ENCODE measurements at regions not wholly inside any gene's neighbourhood (a gene's known extent, or its start where the extent isn't known, plus 50 kb on each side); places are given as distances from the start of the nearest gene placed in this dataset.

DNA sequence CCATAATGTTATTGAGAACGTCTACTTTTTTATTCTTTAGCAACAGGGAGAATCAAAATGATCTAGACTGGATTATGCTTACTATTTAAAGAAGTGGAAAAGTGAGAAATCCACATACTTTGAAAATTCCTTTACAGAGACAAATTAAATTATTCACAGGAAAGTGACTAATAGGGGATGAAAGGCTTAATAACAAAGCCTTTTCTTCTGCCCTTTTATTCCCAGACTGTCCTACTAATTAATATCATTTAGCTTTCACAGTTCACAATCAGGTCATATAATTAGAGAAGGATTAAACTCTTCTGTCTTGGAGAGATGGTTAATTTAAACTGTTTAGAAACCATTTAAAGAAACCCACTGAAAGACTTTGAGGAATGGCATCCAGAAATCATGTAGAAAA lies 58.8 kb downstream of the ARL4A start:
- Histone ChIP-seq H3K4me2 (ENCODE audit: low read length) (no peak overlapping the region), H3K79me2 (ENCODE audit: insufficient read depth, low read length) (no peaks in the 10 kb centered on the region), H3K4me1 (ENCODE audit: control insufficient read depth in 1 of 2, insufficient read depth in 2 of 2, low read length in 2 of 2) (no peaks in the 10 kb centered on the region), H3K9me3 (ENCODE audit: control insufficient read depth in 1 of 2, insufficient read depth in 1 of 2, low read depth in 1 of 2, low read length in 2 of 2) (no peaks in the 10 kb centered on the region), H3K36me3 (ENCODE audit: control insufficient read depth in 1 of 2, insufficient read depth in 2 of 2, low read length in 2 of 2) (no peaks in the 10 kb centered on the region), H3K27ac (ENCODE audit: low read depth, low read length) (no peak overlapping the region), H3K27me3 (ENCODE audit: insufficient read depth, low read length) (no peaks in the 10 kb centered on the region), H2AFZ (ENCODE audit: low read depth, low read length, poor library complexity, severe bottlenecking) (no peak overlapping the region), H3K9ac (ENCODE audit: low read length) (no peak overlapping the region), H3K4me3 (replicated peaks in 1 of 2; ENCODE audit: low read depth in 1 of 2, low read length in 2 of 2) (no peak overlapping the region), H4K20me1 (ENCODE audit: insufficient read depth) (no peaks in the 10 kb centered on the region), H3K9me2 (ENCODE audit: insufficient read depth) (no peaks in the 10 kb centered on the region)
- no peak for DNase-seq (ENCODE audit: low read depth, low spot score)
- BruUV-seq (replicated peaks), result no TSS peak
- RAD21 ChIA-PET (ENCODE audit: low non-redundant PET in 1 of 2, low total read pairs in 2 of 2, uncharacterized antibody in 2 of 2, unreplicated experiment in 2 of 2), result no interaction called here
- POLR2A ChIA-PET, result no interaction called here
- CTCF ChIA-PET, result no interaction called here
- intact Hi-C loops (cut with micrococcal nuclease), result no loop called here
- ATAC-seq, result no peak
- TF ChIP-seq FOSL1 (IDR thresholded peaks at IDR 0.05; ENCODE audit: low read depth) (no peak), ZFX (IDR thresholded peaks at IDR 0.05) (no peak), YY1 (IDR thresholded peaks at IDR 0.05; ENCODE audit: extremely low read depth, insufficient replicate concordance, low read depth, low read length) (no peak), TCF7L2 (IDR thresholded peaks at IDR 0.05; ENCODE audit: borderline replicate concordance, extremely low read depth, insufficient read depth, insufficient read length) (no peak), ZNF274 (IDR thresholded peaks at IDR 0.05; ENCODE audit: low read depth, low read length) (no peak), JUND (IDR thresholded peaks at IDR 0.05) (no peak), SRF (IDR thresholded peaks at IDR 0.05; ENCODE audit: low read depth) (no peak), ELF1 (IDR thresholded peaks at IDR 0.05; ENCODE audit: borderline replicate concordance, low read depth) (no peak)

DNA sequence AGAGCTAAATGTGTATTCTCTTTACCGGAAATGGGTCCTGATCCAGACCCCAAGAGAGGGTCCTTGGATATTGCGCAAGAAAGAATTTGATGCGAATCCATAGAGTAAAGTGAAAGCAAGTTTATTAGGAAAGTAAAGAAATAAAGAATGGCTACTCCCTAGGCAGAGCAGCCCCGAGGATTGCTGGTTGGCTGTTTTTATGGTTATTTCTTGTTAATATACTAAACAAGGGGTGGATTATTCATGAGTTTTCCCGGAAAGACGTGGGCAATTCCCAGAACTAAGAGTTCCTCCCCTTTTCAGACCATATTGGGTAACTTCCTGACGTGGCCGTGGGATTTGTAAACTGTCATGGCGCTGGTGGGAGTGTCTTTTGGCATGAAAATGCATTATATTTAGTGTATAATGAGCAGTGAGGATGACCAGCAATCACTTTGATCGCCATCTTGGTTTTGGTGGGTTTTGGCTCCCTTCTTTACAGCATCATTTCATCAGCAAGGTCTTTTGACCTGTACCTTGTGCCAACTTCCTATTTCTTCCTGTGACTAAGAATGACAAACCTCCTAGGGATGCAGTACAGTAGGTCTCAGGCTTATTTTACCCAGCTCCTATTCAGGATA lies 60.4 kb downstream of the ARL4A start:
- CTCF ChIA-PET, result interaction anchor here (0.7 kb wide), 1 partner anchor 28 kb away, joined by 3 read pairs; no protein-coding TSS in a partner anchor
- BruUV-seq (replicated peaks), result no TSS peak
- Histone ChIP-seq H3K27me3 (ENCODE audit: insufficient read depth, low read length) (no peaks in the 10 kb centered on the region), H3K27ac (ENCODE audit: low read depth, low read length) (no peak overlapping the region), H3K36me3 (ENCODE audit: control insufficient read depth in 1 of 2, insufficient read depth in 2 of 2, low read length in 2 of 2) (no peaks in the 10 kb centered on the region), H3K9me2 (ENCODE audit: insufficient read depth) (no peaks in the 10 kb centered on the region), H3K4me1 (ENCODE audit: control insufficient read depth in 1 of 2, insufficient read depth in 2 of 2, low read length in 2 of 2) (no peaks in the 10 kb centered on the region), H2AFZ (ENCODE audit: low read depth, low read length, poor library complexity, severe bottlenecking) (no peak overlapping the region), H3K4me3 (replicated peaks in 1 of 2; ENCODE audit: low read depth in 1 of 2, low read length in 2 of 2) (no peak overlapping the region), H3K9me3 (ENCODE audit: control insufficient read depth in 1 of 2, insufficient read depth in 1 of 2, low read depth in 1 of 2, low read length in 2 of 2) (no peaks in the 10 kb centered on the region), H3K9ac (ENCODE audit: low read length) (no peak overlapping the region), H3K79me2 (ENCODE audit: insufficient read depth, low read length) (no peaks in the 10 kb centered on the region), H3K4me2 (ENCODE audit: low read length) (no peak overlapping the region), H4K20me1 (ENCODE audit: insufficient read depth) (no peaks in the 10 kb centered on the region)
- RAD21 ChIA-PET (ENCODE audit: low non-redundant PET in 1 of 2, low total read pairs in 2 of 2, uncharacterized antibody in 2 of 2, unreplicated experiment in 2 of 2), result no interaction called here
- POLR2A ChIA-PET, result no interaction called here
- intact Hi-C loops (cut with micrococcal nuclease), result no loop called here
- DNase-seq (ENCODE audit: low read depth, low spot score), result no peak
- TF ChIP-seq, protein P1, sequence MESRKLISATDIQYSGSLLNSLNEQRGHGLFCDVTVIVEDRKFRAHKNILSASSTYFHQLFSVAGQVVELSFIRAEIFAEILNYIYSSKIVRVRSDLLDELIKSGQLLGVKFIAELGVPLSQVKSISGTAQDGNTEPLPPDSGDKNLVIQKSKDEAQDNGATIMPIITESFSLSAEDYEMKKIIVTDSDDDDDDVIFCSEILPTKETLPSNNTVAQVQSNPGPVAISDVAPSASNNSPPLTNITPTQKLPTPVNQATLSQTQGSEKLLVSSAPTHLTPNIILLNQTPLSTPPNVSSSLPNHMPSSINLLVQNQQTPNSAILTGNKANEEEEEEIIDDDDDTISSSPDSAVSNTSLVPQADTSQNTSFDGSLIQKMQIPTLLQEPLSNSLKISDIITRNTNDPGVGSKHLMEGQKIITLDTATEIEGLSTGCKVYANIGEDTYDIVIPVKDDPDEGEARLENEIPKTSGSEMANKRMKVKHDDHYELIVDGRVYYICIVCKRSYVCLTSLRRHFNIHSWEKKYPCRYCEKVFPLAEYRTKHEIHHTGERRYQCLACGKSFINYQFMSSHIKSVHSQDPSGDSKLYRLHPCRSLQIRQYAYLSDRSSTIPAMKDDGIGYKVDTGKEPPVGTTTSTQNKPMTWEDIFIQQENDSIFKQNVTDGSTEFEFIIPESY (IDR thresholded peaks at IDR 0.05; ENCODE audit: extremely low read depth, insufficient replicate concordance, low read length), result no peak
- no peak for TF ChIP-seq TCF7L2 (IDR thresholded peaks at IDR 0.05; ENCODE audit: borderline replicate concordance, extremely low read depth, insufficient read depth, insufficient read length)
- TF ChIP-seq CEBPB (IDR thresholded peaks at IDR 0.05; ENCODE audit: low read depth), result no peak
- no peak for TF ChIP-seq ATF3 (IDR thresholded peaks at IDR 0.05)
- no peak for TF ChIP-seq POLR2AphosphoS5 (IDR thresholded peaks at IDR 0.05; ENCODE audit: low read depth, low read length)
- no peak for TF ChIP-seq EZH2 (IDR thresholded peaks at IDR 0.05)
- TF ChIP-seq YY1 (IDR thresholded peaks at IDR 0.05; ENCODE audit: extremely low read depth, insufficient replicate concordance, low read depth, low read length), result no peak
- no peak for TF ChIP-seq ELF1 (IDR thresholded peaks at IDR 0.05; ENCODE audit: borderline replicate concordance, low read depth)
- no peak for TF ChIP-seq ZFX (IDR thresholded peaks at IDR 0.05)
- no peak for TF ChIP-seq CBX3 (IDR thresholded peaks at IDR 0.05; ENCODE audit: low read depth)
- no peak for TF ChIP-seq RAD21 (IDR thresholded peaks at IDR 0.05; ENCODE audit: low read depth)
- no peak for ATAC-seq

Measured in HCT116 (cell line).